NB4 (cell line): ENCODE measurements at regions not wholly inside any gene's neighbourhood (a gene's known extent, or its start where the extent isn't known, plus 50 kb on each side); places are given as distances from the start of the nearest gene placed in this dataset.

ENCODE experiments used
- DNase-seq: peaks from one replicate; pipeline ENCODE4 v3.0.0; 2010; ENCODE audit warnings: low read depth
- H3K4me3 ChIP-seq: one replicate; pipeline ENCODE4 v1.5.1; 2011; ENCODE audit warnings: mild to moderate bottlenecking, low read depth, low read length, moderate library complexity
- CTCF ChIP-seq: IDR thresholded peaks from one replicate; pipeline ENCODE4 v1.5.1; 2012; ENCODE audit warnings: low read depth, low read length
- MAX ChIP-seq: IDR thresholded peaks from 2 replicates; pipeline ENCODE4 v1.6.1; 2011; ENCODE audit warnings: low read depth, low read length
- MYC ChIP-seq: IDR thresholded peaks from 2 replicates; pipeline ENCODE4 v1.6.1; 2011; ENCODE audit warnings: low read depth, low read length
- POLR2A ChIP-seq: IDR thresholded peaks from 2 replicates; pipeline ENCODE4 v1.6.1; 2011; ENCODE audit warnings: mild to moderate bottlenecking; ENCODE audit not compliant: insufficient read length; ENCODE audit errors: extremely low read depth

- TF ChIP-seq CTCF (no peak), POLR2A (no peak), MAX (no peak), MYC (no peak)
- no peak overlapping the region for H3K4me3 ChIP-seq
These were observed 142.1 kb downstream of the CXCL12 start for GRCh38 chr10:44242826-44243225.

GRCh38 chr10:44242091-44242490 lies 142.8 kb downstream of the CXCL12 start:
- H3K4me3 ChIP-seq = no peak overlapping the region
- DNase-seq = no peak
- TF ChIP-seq MAX (no peak), CTCF (no peak), POLR2A (no peak), MYC (no peak)

More at GRCh38 chr10:44242826-44243225, 142.1 kb downstream of the CXCL12 start:
- DNase-seq = no peak

- no peak overlapping the region for H3K4me3 ChIP-seq
- DNase-seq = no peak
- no peak for TF ChIP-seq MAX
- no peak for TF ChIP-seq CTCF
- TF ChIP-seq MYC = no peak
- no peak for TF ChIP-seq POLR2A
These were observed 144.2 kb downstream of the CXCL12 start for GRCh38 chr10:44240584-44241205.

GRCh38 chr10:44238212-44238611 lies 146.7 kb downstream of the CXCL12 start:
- no peak overlapping the region for H3K4me3 ChIP-seq
- DNase-seq = no peak
- TF ChIP-seq MAX (no peak), MYC (no peak), CTCF (no peak), POLR2A (no peak)

GRCh38 chr10:44237364-44238049 lies 147.4 kb downstream of the CXCL12 start:
- no peak overlapping the region for H3K4me3 ChIP-seq
- no peak for DNase-seq
- no peak for TF ChIP-seq MAX
- no peak for TF ChIP-seq POLR2A
- TF ChIP-seq CTCF = no peak
- TF ChIP-seq MYC = no peak

GRCh38 chr10:44235363-44235762 lies 149.5 kb downstream of the CXCL12 start:
- no peak for DNase-seq
- TF ChIP-seq MYC = no peak
- TF ChIP-seq CTCF = no peak
- no peak for TF ChIP-seq MAX
- TF ChIP-seq POLR2A = no peak
- no peak overlapping the region for H3K4me3 ChIP-seq
